ENCODE measurements at regions not wholly inside any gene's neighbourhood (a gene's known extent, or its start where the extent isn't known, plus 50 kb on each side); places are given as distances from the start of the nearest gene placed in this dataset.

DNA sequence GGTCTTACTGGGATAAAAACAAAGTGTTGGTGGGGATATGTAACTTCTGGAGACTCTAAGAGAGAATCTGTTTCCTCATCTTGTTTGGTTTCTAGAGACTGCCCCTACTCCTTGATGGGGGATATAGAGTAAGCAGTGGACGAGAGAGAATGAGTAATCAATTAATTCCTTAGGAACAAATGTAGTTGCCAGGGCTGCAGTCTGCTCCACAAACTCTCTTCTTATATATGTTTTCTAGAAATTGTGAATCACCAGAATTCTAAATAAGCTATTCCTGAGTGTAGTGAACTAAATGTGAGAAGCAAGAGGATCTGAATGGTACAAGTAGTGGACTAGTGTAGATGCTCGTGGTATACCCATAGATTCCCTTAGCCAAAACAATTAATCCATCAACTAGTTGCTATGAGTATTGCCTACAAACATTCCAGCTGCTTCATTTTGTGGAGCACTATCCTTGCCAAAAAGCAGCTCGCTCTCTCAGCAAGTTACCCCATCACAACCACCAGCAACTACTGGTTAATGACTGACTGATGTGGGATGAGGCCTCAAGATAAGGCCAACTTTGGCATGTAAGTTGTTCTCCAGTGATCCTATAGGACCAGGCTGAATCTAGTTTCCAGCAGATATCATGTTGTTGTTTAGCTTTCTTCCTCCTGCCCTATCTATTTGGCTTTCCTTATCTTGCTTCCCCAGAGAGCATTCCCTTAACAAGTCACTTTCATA lies 273.0 kb downstream of the SLC7A11 start:
- H3K27ac ChIP-seq = no peak overlapping the region
- TF ChIP-seq, protein P1, sequence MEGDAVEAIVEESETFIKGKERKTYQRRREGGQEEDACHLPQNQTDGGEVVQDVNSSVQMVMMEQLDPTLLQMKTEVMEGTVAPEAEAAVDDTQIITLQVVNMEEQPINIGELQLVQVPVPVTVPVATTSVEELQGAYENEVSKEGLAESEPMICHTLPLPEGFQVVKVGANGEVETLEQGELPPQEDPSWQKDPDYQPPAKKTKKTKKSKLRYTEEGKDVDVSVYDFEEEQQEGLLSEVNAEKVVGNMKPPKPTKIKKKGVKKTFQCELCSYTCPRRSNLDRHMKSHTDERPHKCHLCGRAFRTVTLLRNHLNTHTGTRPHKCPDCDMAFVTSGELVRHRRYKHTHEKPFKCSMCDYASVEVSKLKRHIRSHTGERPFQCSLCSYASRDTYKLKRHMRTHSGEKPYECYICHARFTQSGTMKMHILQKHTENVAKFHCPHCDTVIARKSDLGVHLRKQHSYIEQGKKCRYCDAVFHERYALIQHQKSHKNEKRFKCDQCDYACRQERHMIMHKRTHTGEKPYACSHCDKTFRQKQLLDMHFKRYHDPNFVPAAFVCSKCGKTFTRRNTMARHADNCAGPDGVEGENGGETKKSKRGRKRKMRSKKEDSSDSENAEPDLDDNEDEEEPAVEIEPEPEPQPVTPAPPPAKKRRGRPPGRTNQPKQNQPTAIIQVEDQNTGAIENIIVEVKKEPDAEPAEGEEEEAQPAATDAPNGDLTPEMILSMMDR (conservative IDR thresholded peaks at IDR 0.05) = no peak

- no peak overlapping the region for H3K27ac ChIP-seq
- TF ChIP-seq, protein P1 (conservative IDR thresholded peaks at IDR 0.05) = no peak
Observed at GRCh38 chr4:137967480-137968190, 274.5 kb downstream of the SLC7A11 start.

DNA sequence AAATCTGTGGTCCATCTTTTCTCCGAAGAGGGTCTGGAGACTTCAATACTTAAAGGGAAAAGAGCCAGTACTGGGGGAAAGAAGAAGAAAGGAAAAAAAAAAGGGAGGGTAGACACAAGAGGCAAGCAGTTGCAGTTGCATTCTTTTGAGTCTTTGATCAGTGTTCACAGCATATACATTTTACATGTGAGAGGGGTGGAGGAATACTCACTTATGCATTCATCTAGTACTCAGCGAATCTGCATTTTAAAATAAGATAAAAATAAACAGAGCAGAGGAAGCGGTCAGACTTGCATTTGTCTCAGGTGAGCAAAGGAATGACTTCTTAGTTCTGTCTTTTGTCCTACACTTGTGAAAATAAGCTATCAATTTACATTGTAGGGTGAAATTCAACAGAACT lies 275.6 kb downstream of the SLC7A11 start:
- no peak overlapping the region for H3K27ac ChIP-seq
- TF ChIP-seq, protein P1 (conservative IDR thresholded peaks at IDR 0.05) = no peak

DNA sequence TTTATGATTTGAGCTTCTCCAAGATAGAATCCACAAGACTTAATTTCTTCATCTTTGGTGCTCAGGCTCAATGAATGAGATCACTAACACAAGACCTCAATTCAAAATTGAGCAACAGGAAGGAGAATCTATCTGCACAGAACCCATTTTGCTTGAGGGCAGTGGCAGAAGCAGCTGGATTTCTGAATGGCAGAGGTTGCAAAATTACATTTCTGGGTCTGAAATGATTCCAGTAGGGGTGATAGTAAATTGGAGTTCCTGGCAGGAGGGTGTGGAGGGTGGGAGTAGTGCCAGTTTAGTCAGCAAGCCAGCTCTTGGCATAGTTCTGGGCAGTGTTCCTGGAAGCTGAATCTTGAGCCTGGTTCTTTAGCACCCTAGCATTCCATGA lies 281.1 kb downstream of the SLC7A11 start:
- TF ChIP-seq, protein P1 (conservative IDR thresholded peaks at IDR 0.05) = no peak
- H3K27ac ChIP-seq = no peak overlapping the region

- TF ChIP-seq, protein P1 (conservative IDR thresholded peaks at IDR 0.05) = no peak
- H3K27ac ChIP-seq = no peak overlapping the region
Observed at GRCh38 chr4:137960371-137961050, 281.6 kb downstream of the SLC7A11 start.

- TF ChIP-seq, protein P1 (conservative IDR thresholded peaks at IDR 0.05) = no peak
- H3K27ac ChIP-seq = no peak overlapping the region
Observed at GRCh38 chr4:137957806-137958205, 284.3 kb downstream of the SLC7A11 start.

DNA sequence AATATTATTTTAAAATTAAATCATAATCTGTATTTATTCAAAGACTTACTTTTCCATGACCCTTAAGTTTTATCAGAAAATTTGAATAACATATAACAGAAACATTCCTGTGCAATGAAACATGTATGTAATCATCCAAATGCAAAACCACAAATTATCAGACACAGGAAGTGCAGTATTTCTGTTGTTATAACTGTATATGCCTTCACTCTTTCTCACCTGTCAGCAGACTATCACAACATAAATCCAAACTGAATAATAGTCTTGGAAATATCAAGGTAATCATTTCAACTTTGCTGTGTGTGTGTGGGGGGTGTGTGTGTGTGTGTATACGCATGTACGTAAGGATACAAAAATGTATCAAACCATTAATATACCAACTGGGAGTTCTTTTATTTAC lies 285.9 kb downstream of the SLC7A11 start:
- TF ChIP-seq, protein P1 (conservative IDR thresholded peaks at IDR 0.05) = no peak
- H3K27ac ChIP-seq = no peak overlapping the region
